Heart left ventricle (tissue), 16 donors: ENCODE measurements at regions not wholly inside any gene's neighbourhood (a gene's known extent, or its start where the extent isn't known, plus 50 kb on each side); places are given as distances from the start of the nearest gene placed in this dataset.

Experiments
- ATAC-seq, 4 donors: fragments of 200-7000 bp; cut with Tn5 transposase; one replicate each; pipeline ENCODE4 v1.9.1; 2020 to 2022; ENCODE audit warnings: moderate library complexity in 4 of 4, mild to moderate bottlenecking in 3 of 4, moderate number of reproducible peaks in 1 of 4
- DNase-seq, 5 donors: peaks; one replicate each; pipeline ENCODE4 v3.0.0-alpha.2; 2020
- H3K27ac ChIP-seq, 12 donors: fragments of 200-600 bp; sonication (generic) in 4 of 12; one replicate each; pipeline versions ENCODE4 v1.5.0 to v1.8.0; 2016 to 2022; ENCODE audit warnings: mild to moderate bottlenecking in 2 of 12
- H3K27me3 ChIP-seq, 9 donors: fragments of 200-600 bp; sonication (generic) in 2 of 9; one replicate each; pipeline versions ENCODE4 v1.5.1 to v1.8.0; 2016 to 2022; ENCODE audit warnings: mild to moderate bottlenecking in 3 of 9
- H3K36me3 ChIP-seq, 9 donors: fragments of 200-600 bp; sonication (generic) in 2 of 9; one replicate each; pipeline versions ENCODE4 v1.5.0 to v1.8.0; 2018 to 2022; ENCODE audit warnings: mild to moderate bottlenecking in 2 of 9
- H3K4me1 ChIP-seq, 12 donors: fragments of 200-600 bp; sonication (generic) in 4 of 12; one replicate each; pipeline versions ENCODE4 v1.5.0 to v1.8.0; 2016 to 2022; ENCODE audit warnings: mild to moderate bottlenecking in 3 of 12
- H3K4me3 ChIP-seq, 12 donors: fragments of 200-600 bp; sonication (generic) in 4 of 12; one replicate each; pipeline versions ENCODE4 v1.5.0 to v1.8.0; 2017 to 2022; ENCODE audit warnings: mild to moderate bottlenecking in 9 of 12, moderate library complexity in 4 of 12
- H3K9me3 ChIP-seq, 12 donors: fragments of 200-600 bp; sonication (generic) in 4 of 12; one replicate each; pipeline versions ENCODE4 v1.5.0 to v1.8.0; 2016 to 2022; ENCODE audit warnings: mild to moderate bottlenecking in 1 of 12
- POLR2A ChIP-seq, 2 donors: fragments of 450-650 bp; IDR thresholded peaks; one replicate each; pipeline ENCODE4 v1.6.1; 2017; ENCODE audit warnings: antibody characterized with exemption in 2 of 2, mild to moderate bottlenecking in 2 of 2, moderate library complexity in 2 of 2
- WGBS, 4 donors: extraction: QIAGEN DNeasy Blood & Tissue Kit in 2 of 4; methylation state at CpG; one replicate each; pipeline versions ENCODE4 v1.1.5 to v1.1.7; 2013 to 2018; 5-methylcytosine and 5-hydroxymethylcytosine counted together
- intact Hi-C, 10 donors: fragments of 100-400 bp; cut with DNase I; formaldehyde crosslinking; loops; one replicate each; pipeline versions ENCODE4 v1.11.1 to v1.14.2; 2022
- TF ChIP-seq, protein P1 (sequence below), 12 donors: fragments of 200-600 bp; sonication (generic) in 4 of 12; IDR thresholded peaks; one replicate each; pipeline versions ENCODE4 v1.5.0 to v1.8.0; 2018 to 2022; ENCODE audit warnings: antibody characterized with exemption in 12 of 12, mild to moderate bottlenecking in 5 of 12
- donor health status: ischemic (EF 13 %, LVEDD 7.1; RV severe dilation, severe dysfunction).
- donor health status: healthy with polysubstance abuse.
- donor health status: DM: no; HTN: yes; CAD: no.
- donor health status: DM: no; HTN: no; CAD: no.
- donor health status: ischemic (EF 25% LVEDD 6.9; RV normal size, moderate dysfunction).
- donor health status: ischemic (EF 25% LVEDD 5.7; RV mildly dilated, moderate dysfunction).
- donor health status: healthy.
- donor health status: DM: yes; HTN: yes; CAD: no.
- donor health status: ischemic (EF 35%, LVEDD 5.7; RV mildly dilated, moderate dysfunction).
- donor health status: nonischemic (EF 11% LVEDD 7.7; RV severe dilation, severe dysfunction).
- donor health status: DM: yes; HTN: yes; CAD: no.
- donor health status: PGD.
- donor health status: ischemic (EF 29% LVEDD 5.4; RV normal size, mild dysfunction).
- donor health status: nonischemic (EF 23%, LVEDD 6.1; RV moderate dilation, normal function).

DNA sequence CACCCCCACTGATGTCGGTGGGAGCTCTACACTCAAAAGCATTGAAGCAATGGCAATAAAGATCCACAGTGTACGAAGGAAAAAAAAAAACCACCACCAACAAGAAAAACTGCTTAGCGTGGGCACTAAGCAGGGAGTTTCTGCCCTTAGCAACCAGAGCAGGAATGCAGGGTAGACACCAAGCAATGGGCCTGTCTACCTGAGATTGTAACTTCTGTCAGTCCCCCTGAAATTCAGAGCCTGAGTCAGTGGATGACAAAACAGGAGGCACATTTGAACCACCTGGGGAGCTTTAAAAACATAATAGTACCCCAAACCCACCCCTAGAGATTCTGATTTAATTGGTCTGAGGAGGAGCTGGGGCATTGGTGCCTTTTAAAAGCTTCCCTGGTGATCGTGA, 275.2 kb downstream of the SATB1 start:
- WGBS, 4 donors = 83 to 87% (median 84%) methylated on average over 4 of the region's 4 CpGs
- H3K27me3 ChIP-seq = no peaks in the 10 kb centered on the region
- TF ChIP-seq, protein P1, sequence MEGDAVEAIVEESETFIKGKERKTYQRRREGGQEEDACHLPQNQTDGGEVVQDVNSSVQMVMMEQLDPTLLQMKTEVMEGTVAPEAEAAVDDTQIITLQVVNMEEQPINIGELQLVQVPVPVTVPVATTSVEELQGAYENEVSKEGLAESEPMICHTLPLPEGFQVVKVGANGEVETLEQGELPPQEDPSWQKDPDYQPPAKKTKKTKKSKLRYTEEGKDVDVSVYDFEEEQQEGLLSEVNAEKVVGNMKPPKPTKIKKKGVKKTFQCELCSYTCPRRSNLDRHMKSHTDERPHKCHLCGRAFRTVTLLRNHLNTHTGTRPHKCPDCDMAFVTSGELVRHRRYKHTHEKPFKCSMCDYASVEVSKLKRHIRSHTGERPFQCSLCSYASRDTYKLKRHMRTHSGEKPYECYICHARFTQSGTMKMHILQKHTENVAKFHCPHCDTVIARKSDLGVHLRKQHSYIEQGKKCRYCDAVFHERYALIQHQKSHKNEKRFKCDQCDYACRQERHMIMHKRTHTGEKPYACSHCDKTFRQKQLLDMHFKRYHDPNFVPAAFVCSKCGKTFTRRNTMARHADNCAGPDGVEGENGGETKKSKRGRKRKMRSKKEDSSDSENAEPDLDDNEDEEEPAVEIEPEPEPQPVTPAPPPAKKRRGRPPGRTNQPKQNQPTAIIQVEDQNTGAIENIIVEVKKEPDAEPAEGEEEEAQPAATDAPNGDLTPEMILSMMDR (IDR thresholded peaks at IDR 0.05) = no peak
- DNase-seq (no peak), ATAC-seq (no peak)
- H3K27ac ChIP-seq = no peak overlapping the region
- H3K9me3 ChIP-seq = no peaks in the 10 kb centered on the region
- H3K36me3 ChIP-seq = no peaks in the 10 kb centered on the region
- no peak overlapping the region for H3K4me3 ChIP-seq
- intact Hi-C loops = no loop called here
- H3K4me1 ChIP-seq = no peaks in the 10 kb centered on the region

DNA sequence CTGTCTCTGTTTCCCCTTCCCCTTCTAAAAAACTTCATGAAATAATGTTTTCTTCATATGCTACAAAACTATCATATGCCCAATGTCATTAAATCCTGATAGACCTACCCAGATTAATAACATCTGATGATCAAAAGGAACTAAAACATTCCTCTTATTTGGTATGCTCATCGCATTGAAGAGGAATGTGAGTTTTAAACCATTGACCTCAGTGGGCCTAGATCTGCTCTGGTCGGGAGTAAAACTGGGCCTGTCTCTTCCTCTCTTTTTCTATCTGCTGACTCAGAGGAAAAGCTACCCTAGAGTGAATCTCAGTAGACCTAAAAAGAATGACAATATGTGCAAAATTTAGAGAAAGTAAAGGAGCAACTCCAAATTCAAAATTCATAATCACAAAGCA, 275.8 kb downstream of the SATB1 start:
- H3K36me3 ChIP-seq = no peaks in the 10 kb centered on the region
- intact Hi-C loops = no loop called here
- H3K9me3 ChIP-seq = no peaks in the 10 kb centered on the region
- H3K4me3 ChIP-seq = no peak overlapping the region
- H3K27me3 ChIP-seq = no peaks in the 10 kb centered on the region
- 82 to 87% (median 83%) methylated on average over 2 of the region's 2 CpGs for WGBS, 4 donors
- H3K27ac ChIP-seq = no peak overlapping the region
- TF ChIP-seq POLR2A (IDR thresholded peaks at IDR 0.05) = no peak
- TF ChIP-seq, protein P1 (IDR thresholded peaks at IDR 0.05) = no peak
- no peak for DNase-seq
- ATAC-seq = no peak
- no peaks in the 10 kb centered on the region for H3K4me1 ChIP-seq

DNA sequence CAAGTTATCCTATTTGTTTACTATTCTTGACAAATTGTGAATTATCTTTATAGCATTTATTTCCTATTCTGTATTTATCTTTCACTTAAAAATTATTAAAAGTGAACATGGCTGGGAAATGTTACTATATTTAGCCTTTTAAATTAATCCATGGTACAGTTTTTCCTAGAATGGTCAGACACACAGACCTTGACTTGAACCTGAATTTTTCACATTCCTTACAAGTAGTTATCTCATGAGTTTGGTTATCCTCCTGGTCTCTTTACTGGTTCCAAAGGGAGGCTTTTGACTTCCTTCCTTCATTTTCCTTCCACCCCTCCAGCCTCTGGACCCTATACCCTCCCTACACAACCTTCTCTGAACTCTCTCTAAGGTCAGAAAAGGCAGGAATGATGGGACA, 280.6 kb downstream of the SATB1 start:
- intact Hi-C loops = no loop called here
- Histone ChIP-seq H3K9me3 (no peaks in the 10 kb centered on the region), H3K36me3 (no peaks in the 10 kb centered on the region), H3K27me3 (no peaks in the 10 kb centered on the region), H3K4me3 (no peak overlapping the region), H3K27ac (no peak overlapping the region), H3K4me1 (no peaks in the 10 kb centered on the region)
- ATAC-seq (no peak), DNase-seq (no peak)
- TF ChIP-seq, protein P1 (IDR thresholded peaks at IDR 0.05) = no peak
- no peak for TF ChIP-seq POLR2A (IDR thresholded peaks at IDR 0.05)

DNA sequence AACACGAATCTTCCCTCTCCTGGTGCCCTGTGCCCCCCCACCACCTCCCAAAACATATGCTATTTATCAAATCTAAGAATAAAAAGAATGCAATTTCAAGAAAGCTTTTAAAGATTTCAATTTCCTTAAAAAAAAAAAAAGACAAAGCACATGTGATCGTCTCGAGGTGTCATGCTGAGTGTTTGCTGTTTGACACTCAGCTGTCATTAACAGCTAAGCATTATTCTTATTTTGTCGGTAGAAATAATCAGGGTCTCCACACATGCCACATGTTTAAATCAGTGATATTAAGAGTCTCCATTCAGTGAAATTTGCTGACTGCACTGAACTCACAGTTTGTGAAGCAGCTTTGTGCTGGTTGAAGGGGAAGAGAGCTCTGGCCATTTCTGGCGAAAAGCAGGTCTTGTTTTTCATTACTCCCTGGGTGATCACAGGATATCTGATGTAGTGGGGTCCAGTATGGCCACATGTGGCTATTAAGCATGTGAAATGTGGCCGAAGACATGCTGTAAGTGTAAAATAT, 281.8 kb downstream of the SATB1 start:
- ATAC-seq (no peak), DNase-seq (no peak)
- Histone ChIP-seq H3K9me3 (no peaks in the 10 kb centered on the region), H3K4me3 (no peak overlapping the region), H3K4me1 (no peaks in the 10 kb centered on the region), H3K27me3 (no peaks in the 10 kb centered on the region), H3K36me3 (no peaks in the 10 kb centered on the region), H3K27ac (no peak overlapping the region)
- intact Hi-C loops = no loop called here
- WGBS, 4 donors = 58 to 73% (median 66%) methylated on average over 6 of the region's 6 CpGs
- TF ChIP-seq, protein P1 (IDR thresholded peaks at IDR 0.05) = no peak
- TF ChIP-seq POLR2A (IDR thresholded peaks at IDR 0.05) = no peak
